ENCODE measurements at regions not wholly inside any gene's neighbourhood (a gene's known extent, or its start where the extent isn't known, plus 50 kb on each side); places are given as distances from the start of the nearest gene placed in this dataset.

GRCh38 chr9:14480526-14480925, 166.6 kb upstream of the NFIB start:
- H3K9me3 Mint-ChIP-seq: no peaks in the 10 kb centered on the region
- no peaks in the 10 kb centered on the region for H3K36me3 Mint-ChIP-seq (ENCODE audit: low read depth)
- no peak for DNase-seq (ENCODE audit: low read depth, low spot score)
- no peaks in the 10 kb centered on the region for H3K27me3 Mint-ChIP-seq (ENCODE audit: low read depth)
- TF ChIP-seq CTCF (conservative IDR thresholded peaks at IDR 0.05): no peak
- H3K4me3 Mint-ChIP-seq: no peak overlapping the region
- H3K27ac Mint-ChIP-seq (ENCODE audit: unreplicated experiment): no peak overlapping the region
- no peaks in the 10 kb centered on the region for H3K4me1 Mint-ChIP-seq

- Mint-ChIP-seq H3K27me3 (ENCODE audit: low read depth) (no peaks in the 10 kb centered on the region), H3K4me3 (no peak overlapping the region), H3K27ac (ENCODE audit: unreplicated experiment) (no peak overlapping the region), H3K4me1 (no peaks in the 10 kb centered on the region), H3K9me3 (no peaks in the 10 kb centered on the region), H3K36me3 (ENCODE audit: low read depth) (no peaks in the 10 kb centered on the region)
- no peak for TF ChIP-seq CTCF (conservative IDR thresholded peaks at IDR 0.05)
- DNase-seq (ENCODE audit: low read depth, low spot score): no peak
Measured at GRCh38 chr9:14479163-14479560, 165.2 kb upstream of the NFIB start.

- TF ChIP-seq CTCF (conservative IDR thresholded peaks at IDR 0.05): no peak
- H3K4me1 Mint-ChIP-seq: no peaks in the 10 kb centered on the region
- H3K36me3 Mint-ChIP-seq (ENCODE audit: low read depth): no peaks in the 10 kb centered on the region
- H3K4me3 Mint-ChIP-seq: no peak overlapping the region
- no peak for DNase-seq (ENCODE audit: low read depth, low spot score)
- no peak overlapping the region for H3K27ac Mint-ChIP-seq (ENCODE audit: unreplicated experiment)
- no peaks in the 10 kb centered on the region for H3K27me3 Mint-ChIP-seq (ENCODE audit: low read depth)
- no peaks in the 10 kb centered on the region for H3K9me3 Mint-ChIP-seq
Measured at GRCh38 chr9:14478175-14479162, 164.5 kb upstream of the NFIB start.

GRCh38 chr9:14471041-14471440, 157.1 kb upstream of the NFIB start:
- no peak overlapping the region for H3K4me3 Mint-ChIP-seq
- no peak for DNase-seq (ENCODE audit: low read depth, low spot score)
- peaks cover 11% of the 10 kb centered on the region for H3K4me1 Mint-ChIP-seq
- no peaks in the 10 kb centered on the region for H3K9me3 Mint-ChIP-seq
- no peak for TF ChIP-seq CTCF (conservative IDR thresholded peaks at IDR 0.05)
- no peaks in the 10 kb centered on the region for H3K36me3 Mint-ChIP-seq (ENCODE audit: low read depth)
- peaks cover 7% of the 10 kb centered on the region for H3K27me3 Mint-ChIP-seq (ENCODE audit: low read depth)
- H3K27ac Mint-ChIP-seq (ENCODE audit: unreplicated experiment): no peak overlapping the region

GRCh38 chr9:14467675-14468374, 153.9 kb upstream of the NFIB start:
- Mint-ChIP-seq H3K9me3 (no peaks in the 10 kb centered on the region), H3K27ac (ENCODE audit: unreplicated experiment) (no peak overlapping the region), H3K4me1 (peaks cover 16% of the 10 kb centered on the region), H3K36me3 (ENCODE audit: low read depth) (no peaks in the 10 kb centered on the region), H3K4me3 (no peak overlapping the region), H3K27me3 (ENCODE audit: low read depth) (peaks cover 7% of the 10 kb centered on the region)
- DNase-seq (ENCODE audit: low read depth, low spot score): no peak
- TF ChIP-seq CTCF (conservative IDR thresholded peaks at IDR 0.05): no peak
